ENCODE measurements at regions not wholly inside any gene's neighbourhood (a gene's known extent, or its start where the extent isn't known, plus 50 kb on each side); places are given as distances from the start of the nearest gene placed in this dataset.

DNA sequence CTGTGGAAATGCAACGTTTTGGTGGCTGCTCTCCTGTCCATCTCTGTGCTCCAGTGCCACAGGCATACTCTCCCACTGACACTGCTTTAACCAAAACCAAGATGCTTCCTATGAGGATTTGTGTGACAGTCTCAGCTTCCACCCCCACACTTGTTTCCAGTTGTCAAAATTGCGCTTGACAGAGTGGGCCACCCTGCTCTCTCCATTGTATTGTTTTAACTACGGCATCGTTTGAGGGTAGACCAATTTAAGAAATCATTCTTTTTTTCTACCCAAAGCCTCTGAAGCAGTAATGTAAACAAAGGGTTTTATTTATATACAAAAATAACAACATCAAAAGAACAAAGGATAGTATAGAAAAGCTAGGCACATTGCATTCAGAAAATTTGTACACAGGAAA is 178.0 kb downstream of the INHBA start:
- TF ChIP-seq GATA3 (IDR thresholded peaks at IDR 0.05; ENCODE audit: low read depth, low read length) (no peak), GATA2 (IDR thresholded peaks at IDR 0.05; ENCODE audit: low read depth, low read length) (no peak)

DNA sequence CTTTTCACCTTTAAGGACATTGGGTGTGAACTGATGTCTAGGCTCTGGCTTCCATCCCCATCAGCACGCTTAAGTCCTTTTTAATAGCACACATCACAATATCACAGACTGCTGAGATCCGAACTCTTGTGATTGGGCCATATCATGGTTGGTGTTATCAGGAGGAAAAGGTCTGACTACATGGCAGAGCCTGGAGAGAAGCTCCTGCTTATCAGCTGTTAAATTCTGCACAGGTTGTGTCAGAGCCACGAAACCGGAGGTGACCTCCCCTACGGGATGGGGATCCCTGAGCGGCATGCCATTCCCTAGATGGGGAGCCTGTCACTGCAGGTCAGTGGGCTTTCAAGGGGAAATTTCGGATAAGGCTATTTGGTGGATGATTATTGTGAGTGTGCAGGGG is 182.4 kb downstream of the INHBA start:
- TF ChIP-seq GATA3 (IDR thresholded peaks at IDR 0.05; ENCODE audit: low read depth, low read length), result no peak
- no peak for TF ChIP-seq GATA2 (IDR thresholded peaks at IDR 0.05; ENCODE audit: low read depth, low read length)

DNA sequence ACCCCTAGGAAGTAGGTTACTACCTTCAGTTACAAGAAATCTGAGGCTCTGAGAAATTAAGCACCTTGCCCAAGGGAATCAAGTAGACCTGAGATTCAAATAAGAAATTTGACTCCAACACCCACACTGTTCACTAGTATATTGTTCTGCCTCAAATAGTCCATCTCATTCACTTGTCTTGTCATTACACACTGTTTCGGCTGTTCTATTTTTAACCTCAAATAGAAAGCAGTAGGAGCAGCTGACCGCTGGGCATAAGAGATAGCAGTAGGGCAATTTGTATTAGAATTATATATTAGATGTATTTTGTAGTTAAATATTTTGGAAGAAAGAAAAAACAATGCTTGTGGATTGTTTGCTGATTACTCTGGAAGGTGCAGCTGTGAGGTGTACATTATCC is 185.1 kb downstream of the INHBA start:
- TF ChIP-seq GATA3 (IDR thresholded peaks at IDR 0.05; ENCODE audit: low read depth, low read length) (no peak), GATA2 (IDR thresholded peaks at IDR 0.05; ENCODE audit: low read depth, low read length) (no peak)

DNA sequence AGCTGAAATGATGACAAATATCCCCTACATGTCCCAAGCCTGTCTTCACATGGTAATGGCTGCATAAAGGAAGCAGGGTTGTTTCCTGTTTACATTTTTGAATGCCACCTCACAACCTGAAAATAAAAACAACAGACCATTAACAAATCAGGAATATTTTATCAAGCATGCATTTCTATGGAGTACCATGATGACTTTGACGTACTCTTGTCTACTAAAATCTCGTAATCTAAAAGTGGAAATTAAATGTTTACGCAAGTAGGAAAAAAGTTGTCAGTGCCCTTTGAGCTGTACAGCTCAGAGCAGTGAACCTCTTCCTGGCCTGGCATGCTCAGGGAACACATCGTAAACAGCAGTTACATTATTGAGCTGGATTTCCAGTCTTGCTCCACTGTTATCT is 194.1 kb downstream of the INHBA start:
- TF ChIP-seq GATA3 (IDR thresholded peaks at IDR 0.05; ENCODE audit: low read depth, low read length) (no peak), GATA2 (IDR thresholded peaks at IDR 0.05; ENCODE audit: low read depth, low read length) (no peak)

DNA sequence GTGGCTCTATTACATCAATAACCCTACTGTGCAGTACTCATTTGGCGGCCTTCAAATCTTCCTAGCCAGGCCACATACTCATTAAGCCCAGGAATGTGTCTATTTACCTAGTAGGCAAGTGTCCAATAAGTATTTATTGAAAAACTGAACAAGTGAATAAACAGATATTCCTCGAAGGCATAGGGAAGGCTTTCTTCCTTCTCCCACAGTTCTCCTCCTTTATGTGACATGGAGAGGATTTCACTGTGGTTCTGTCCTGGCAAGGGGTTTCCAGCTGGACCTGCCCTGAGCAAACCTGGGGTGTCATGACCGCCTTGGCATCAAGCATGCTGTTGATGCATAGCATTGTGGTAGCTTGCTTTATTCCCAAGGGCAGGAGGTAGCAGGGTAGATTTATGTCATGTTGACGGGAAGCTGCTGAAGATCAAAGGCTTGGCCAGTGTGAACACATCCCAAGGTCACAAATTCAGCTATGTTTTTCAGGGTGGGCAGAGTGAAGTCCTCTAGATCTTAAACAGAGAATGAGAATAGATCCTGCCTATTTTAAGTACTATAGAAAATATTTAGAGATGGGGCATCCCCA is 195.1 kb downstream of the INHBA start:
- TF ChIP-seq GATA2 (IDR thresholded peaks at IDR 0.05; ENCODE audit: low read depth, low read length), result no peak
- no peak for TF ChIP-seq GATA3 (IDR thresholded peaks at IDR 0.05; ENCODE audit: low read depth, low read length)

DNA sequence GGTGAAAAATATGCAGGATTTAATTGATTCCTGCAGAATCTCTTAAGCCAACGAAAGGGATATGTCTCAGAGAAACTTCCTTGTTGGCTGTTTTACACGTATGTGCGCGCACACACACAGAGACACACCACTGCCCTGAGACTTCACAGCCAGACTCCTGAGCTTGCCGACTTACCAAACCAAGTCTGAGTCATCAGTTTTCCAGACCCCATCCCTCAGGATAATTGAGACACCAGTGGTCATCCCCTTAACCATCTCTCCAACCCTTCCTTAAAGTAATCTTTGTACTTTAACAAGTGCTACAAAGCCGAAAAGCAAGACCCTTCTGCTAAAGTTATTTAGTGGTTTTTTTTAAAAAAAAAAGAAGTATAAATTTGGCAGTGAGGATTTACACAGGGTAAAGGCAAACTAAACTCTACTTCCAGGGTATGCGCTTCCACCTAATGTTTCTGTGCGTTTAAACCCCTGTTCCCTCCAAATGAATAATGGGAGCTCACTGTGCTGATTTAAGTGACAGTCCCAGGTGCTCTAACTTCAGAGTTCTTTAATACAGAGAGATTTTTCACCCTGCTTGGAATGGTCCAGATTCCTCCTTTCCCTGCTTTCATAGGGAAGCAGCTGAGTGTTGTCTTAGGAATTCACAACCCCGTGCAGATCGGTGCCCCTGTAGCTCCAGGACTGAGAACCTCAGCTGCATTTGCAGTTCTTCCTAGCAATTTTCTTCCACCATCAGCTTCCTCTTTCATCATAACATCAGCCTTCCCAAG is 198.5 kb downstream of the INHBA start:
- TF ChIP-seq GATA2 (IDR thresholded peaks at IDR 0.05; ENCODE audit: low read depth, low read length) (no peak), GATA3 (IDR thresholded peaks at IDR 0.05; ENCODE audit: low read depth, low read length) (no peak)

DNA sequence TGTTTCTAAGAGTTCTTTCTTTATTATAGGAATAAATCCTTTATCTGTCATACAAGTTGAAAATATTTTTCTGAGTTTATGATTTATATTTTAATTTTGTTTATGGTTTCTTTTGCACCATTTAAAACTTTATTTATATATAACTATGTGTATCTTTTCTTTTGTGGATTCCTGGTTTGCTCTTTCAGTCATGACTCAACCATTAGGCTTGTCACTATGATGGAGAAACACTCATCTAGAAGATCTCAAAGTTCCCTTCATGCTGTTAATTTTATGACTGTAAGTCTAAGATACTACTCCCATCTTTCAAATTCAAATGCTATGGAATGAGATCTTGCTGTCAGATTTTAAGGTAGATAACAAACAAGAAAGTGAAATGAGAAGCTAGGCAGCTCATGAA is 199.5 kb downstream of the INHBA start:
- TF ChIP-seq GATA3 (IDR thresholded peaks at IDR 0.05; ENCODE audit: low read depth, low read length) (no peak), GATA2 (IDR thresholded peaks at IDR 0.05; ENCODE audit: low read depth, low read length) (no peak)

DNA sequence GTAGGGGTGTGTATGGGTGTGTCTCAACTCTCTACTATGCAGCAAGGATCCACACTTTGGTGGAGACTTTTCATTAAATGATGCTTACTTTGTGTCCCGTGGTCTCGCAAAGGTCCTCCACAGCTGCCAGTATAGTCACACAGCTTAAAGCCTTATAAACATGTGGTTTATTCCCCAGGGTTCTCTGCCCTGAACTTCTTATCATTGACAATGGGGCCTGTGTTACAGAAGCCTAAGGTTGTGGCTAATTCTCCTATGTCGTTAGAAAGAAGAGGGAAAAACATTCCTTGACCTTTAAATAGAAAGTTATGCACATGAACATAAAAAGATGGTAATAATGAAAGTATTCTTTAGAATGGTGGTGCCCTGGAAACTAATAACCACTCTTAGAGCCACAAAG is 201.4 kb downstream of the INHBA start:
- TF ChIP-seq GATA2 (IDR thresholded peaks at IDR 0.05; ENCODE audit: low read depth, low read length) (no peak), GATA3 (IDR thresholded peaks at IDR 0.05; ENCODE audit: low read depth, low read length) (no peak)

DNA sequence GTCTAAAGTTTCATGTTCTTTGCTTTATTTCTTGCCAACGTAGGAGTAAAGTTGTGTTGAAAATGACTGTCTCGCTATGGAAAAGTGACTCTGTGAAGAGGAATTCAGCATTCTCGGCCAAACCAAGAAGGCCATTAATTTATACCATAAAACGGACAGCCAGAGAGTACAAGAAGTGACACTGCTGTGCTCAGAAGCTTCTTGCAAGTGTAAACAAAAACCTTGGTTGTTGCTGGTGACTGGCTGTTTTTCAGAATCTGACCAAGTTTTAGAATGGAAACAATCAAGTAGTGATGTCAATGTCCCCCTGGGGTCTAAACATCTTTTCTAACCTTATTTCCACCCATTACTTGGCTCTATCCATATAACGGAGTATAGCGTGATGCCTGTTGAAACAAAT is 201.9 kb downstream of the INHBA start:
- no peak for TF ChIP-seq GATA2 (IDR thresholded peaks at IDR 0.05; ENCODE audit: low read depth, low read length)
- TF ChIP-seq GATA3 (IDR thresholded peaks at IDR 0.05; ENCODE audit: low read depth, low read length), result no peak

DNA sequence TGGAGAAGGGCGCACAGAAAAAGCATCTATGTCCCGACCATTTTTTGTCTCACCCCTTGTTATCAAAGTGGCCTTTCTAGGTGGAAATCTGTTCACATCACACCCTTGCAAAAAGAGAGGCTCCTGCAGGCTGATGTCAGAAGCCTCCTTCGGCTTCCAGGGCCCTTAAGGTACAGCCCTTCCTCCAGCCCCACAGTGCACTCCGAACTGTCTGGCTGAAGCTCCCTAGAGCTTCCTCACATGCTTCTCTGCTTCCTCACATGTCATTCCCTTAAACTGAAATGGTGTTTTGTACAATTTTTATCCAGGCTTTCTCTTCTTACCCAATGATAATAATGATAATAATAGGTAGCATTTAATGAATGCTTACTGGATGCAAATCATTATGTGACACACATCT is 210.3 kb downstream of the INHBA start:
- no peak for TF ChIP-seq GATA2 (IDR thresholded peaks at IDR 0.05; ENCODE audit: low read depth, low read length)
- TF ChIP-seq GATA3 (IDR thresholded peaks at IDR 0.05; ENCODE audit: low read depth, low read length), result no peak

DNA sequence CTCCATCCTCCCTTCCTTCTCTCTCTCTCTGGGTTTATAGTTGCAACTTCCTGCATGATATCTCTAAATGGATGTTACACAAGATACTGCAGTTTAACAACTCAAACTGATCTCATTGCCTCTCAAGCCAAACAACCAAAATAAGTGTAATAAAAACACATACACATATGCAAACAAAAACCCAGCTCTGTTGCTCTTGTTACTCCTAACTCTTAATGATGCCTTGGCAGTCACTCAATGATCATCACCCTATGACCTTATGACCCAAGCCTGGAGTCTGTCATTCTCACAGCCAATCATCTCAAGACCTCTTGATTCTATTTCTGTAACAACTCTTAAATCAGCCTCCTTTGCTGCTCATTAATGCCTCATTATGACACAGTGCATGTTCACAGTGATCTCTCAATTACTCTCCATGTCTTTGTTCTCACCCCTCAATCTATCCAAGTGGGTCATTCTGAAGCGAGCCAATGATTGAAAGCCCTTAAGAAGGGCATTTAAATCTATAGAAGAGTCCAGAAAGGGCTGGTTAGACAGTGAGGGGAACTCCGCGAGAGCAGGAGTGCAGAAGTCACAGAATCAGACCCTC is 210.9 kb downstream of the INHBA start:
- no peak for TF ChIP-seq GATA2 (IDR thresholded peaks at IDR 0.05; ENCODE audit: low read depth, low read length)
- TF ChIP-seq GATA3 (IDR thresholded peaks at IDR 0.05; ENCODE audit: low read depth, low read length), result no peak

DNA sequence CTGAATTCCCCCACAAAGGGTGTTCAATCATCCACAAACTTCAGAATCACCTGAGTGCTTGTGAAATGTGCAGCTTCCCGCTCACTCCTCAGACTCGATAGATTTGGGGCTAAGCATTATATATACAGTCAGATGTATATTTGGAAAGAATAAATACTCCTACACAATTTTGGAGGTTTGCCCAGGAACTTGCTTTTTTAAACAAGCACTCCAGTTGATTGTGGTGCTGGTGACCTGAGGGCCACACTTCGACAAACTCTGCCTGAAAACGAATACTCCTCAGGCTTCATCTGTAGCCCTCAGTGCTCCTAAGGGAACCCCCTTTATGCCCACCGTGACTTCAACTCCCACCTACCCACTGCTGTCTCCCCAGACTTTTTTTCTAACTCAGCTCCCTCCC is 211.6 kb downstream of the INHBA start:
- TF ChIP-seq GATA2 (IDR thresholded peaks at IDR 0.05; ENCODE audit: low read depth, low read length) (no peak), GATA3 (IDR thresholded peaks at IDR 0.05; ENCODE audit: low read depth, low read length) (no peak)

DNA sequence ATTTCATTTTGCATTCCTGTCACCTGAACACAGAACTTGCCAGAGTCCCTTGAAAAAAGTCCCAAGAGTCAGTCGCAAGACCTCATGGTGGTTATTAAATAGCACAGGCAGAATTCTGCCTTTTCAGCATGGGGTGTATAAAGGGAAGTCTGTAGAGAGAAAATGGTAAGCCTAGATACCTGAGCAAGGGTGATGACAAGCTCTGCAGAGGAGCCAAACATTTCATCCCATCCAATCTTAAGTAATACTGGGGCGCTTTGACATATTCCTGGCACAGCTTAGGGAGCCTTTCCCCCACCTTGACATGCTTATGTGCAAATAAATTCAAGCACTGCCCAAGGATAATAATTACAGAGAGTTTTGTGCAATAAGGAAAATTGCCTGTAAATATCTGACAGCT is 213.0 kb downstream of the INHBA start:
- TF ChIP-seq GATA3 (IDR thresholded peaks at IDR 0.05; ENCODE audit: low read depth, low read length) (no peak), GATA2 (IDR thresholded peaks at IDR 0.05; ENCODE audit: low read depth, low read length) (no peak)

DNA sequence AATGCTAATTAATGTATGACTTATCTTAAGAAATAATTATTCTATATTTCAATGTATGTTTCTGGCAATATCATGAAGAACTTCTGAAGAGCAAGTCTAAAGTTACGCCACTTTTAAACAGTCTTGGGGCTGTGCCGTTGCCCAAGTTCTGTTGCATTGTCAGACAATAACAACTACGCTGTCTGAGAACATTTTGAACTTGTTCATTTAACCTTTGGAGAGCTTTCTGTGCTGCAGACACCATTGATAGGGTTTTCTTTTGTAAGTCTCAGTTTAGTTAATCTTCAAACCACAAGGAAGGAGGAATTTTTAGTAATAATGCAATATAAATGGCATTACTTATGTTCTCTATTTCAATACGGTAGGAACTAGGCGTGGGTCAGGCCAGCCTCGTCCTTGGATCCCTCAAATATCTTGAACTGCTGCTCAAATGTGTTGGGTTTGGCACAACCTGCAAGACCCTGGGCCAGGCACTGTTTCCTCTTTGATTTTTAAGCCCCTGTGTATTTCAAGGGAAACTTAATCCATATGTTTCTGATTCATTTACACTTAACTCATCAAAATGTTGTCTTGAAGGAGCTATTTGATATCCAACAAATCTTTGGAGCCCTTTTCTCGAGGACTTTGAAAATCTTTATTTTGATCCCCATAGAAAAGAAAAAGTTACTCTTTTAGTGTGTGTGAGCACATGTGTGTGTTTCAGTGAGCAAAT is 215.5 kb downstream of the INHBA start:
- no peak for TF ChIP-seq GATA3 (IDR thresholded peaks at IDR 0.05; ENCODE audit: low read depth, low read length)
- no peak for TF ChIP-seq GATA2 (IDR thresholded peaks at IDR 0.05; ENCODE audit: low read depth, low read length)
